Keratinocyte (primary cell): ENCODE measurements at regions not wholly inside any gene's neighbourhood (a gene's known extent, or its start where the extent isn't known, plus 50 kb on each side); places are given as distances from the start of the nearest gene placed in this dataset.

Experiments
- EZH2 ChIP-seq: IDR thresholded peaks from one replicate; pipeline ENCODE4 v1.6.1; 2012; ENCODE audit warnings: inconsistent platforms, mild to moderate bottlenecking, low read length, moderate library complexity
- TF ChIP-seq, protein P1 (sequence below), 3 experiments: IDR thresholded peaks in 1 of 3; conservative IDR thresholded peaks in 1 of 3; optimal IDR thresholded peaks in 1 of 3; 2 replicates in 2 of 3; 3 replicates in 1 of 3; pipeline versions ENCODE3 to v1.5.1; 2011; ENCODE audit warnings: low read length in 3 of 3, mild to moderate bottlenecking in 3 of 3, moderate library complexity in 2 of 3, control low read depth in 1 of 3, inconsistent platforms in 1 of 3; ENCODE audit not compliant: insufficient read depth in 2 of 3; ENCODE audit errors: extremely low read depth in 1 of 3

DNA sequence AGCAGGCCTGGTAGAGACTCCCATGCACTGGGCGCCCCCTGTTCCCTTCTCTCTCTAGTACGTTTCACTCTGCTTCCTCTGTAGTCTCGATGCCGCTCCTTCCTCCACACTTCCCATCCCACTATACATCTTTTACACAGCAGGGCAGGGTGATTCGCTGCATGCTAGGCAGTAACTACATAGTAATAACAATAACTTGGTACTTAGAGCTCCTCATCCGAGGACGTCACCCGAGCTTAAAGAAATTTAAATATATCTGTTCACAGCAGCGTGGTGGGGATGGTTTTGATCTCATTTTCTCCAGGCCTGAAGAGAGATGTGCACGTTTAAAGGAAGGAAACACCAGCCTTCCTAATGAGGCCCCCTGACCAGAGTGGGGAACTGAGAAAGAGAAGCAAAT, 276.9 kb downstream of the SKAP2 start:
- TF ChIP-seq, protein P1, sequence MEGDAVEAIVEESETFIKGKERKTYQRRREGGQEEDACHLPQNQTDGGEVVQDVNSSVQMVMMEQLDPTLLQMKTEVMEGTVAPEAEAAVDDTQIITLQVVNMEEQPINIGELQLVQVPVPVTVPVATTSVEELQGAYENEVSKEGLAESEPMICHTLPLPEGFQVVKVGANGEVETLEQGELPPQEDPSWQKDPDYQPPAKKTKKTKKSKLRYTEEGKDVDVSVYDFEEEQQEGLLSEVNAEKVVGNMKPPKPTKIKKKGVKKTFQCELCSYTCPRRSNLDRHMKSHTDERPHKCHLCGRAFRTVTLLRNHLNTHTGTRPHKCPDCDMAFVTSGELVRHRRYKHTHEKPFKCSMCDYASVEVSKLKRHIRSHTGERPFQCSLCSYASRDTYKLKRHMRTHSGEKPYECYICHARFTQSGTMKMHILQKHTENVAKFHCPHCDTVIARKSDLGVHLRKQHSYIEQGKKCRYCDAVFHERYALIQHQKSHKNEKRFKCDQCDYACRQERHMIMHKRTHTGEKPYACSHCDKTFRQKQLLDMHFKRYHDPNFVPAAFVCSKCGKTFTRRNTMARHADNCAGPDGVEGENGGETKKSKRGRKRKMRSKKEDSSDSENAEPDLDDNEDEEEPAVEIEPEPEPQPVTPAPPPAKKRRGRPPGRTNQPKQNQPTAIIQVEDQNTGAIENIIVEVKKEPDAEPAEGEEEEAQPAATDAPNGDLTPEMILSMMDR (optimal IDR thresholded peaks at IDR 0.05 in 1 of 3, IDR thresholded peaks at IDR 0.05 in 1 of 3, conservative IDR thresholded peaks at IDR 0.05 in 1 of 3; ENCODE audit: extremely low read depth in 1 of 3, insufficient read depth in 2 of 3, low read length in 3 of 3), result no peak
- no peak for TF ChIP-seq EZH2
